Gastroesophageal sphincter (tissue), 3 donors: ENCODE measurements at regions not wholly inside any gene's neighbourhood (a gene's known extent, or its start where the extent isn't known, plus 50 kb on each side); places are given as distances from the start of the nearest gene placed in this dataset.

Source experiments
- CTCF ChIP-seq, 4 experiments: fragments of 200-600 bp in 2 of 4; fragments of 450-650 bp in 2 of 4; sonication (generic) in 1 of 4; IDR thresholded peaks; one replicate each; pipeline ENCODE4 v1.5.1; 2017 to 2019; ENCODE audit warnings: antibody characterized with exemption in 4 of 4, mild to moderate bottlenecking in 2 of 4, moderate library complexity in 2 of 4
- EP300 ChIP-seq: sonication (generic); formaldehyde crosslinking; IDR thresholded peaks from one replicate; pipeline ENCODE4 v1.6.1; 2017; ENCODE audit warnings: antibody characterized with exemption, mild to moderate bottlenecking
- POLR2A ChIP-seq, 2 donors: fragments of 450-650 bp; IDR thresholded peaks; one replicate each; pipeline ENCODE4 v1.6.1; 2017; ENCODE audit warnings: antibody characterized with exemption in 2 of 2, mild to moderate bottlenecking in 2 of 2, moderate library complexity in 1 of 2
- POLR2AphosphoS5 ChIP-seq: sonication (generic); formaldehyde crosslinking; IDR thresholded peaks from one replicate; pipeline ENCODE4 v1.6.1; 2017; ENCODE audit warnings: antibody characterized with exemption

- TF ChIP-seq EP300 (no peak), CTCF (IDR thresholded peaks at IDR 0.05) (no peak), POLR2AphosphoS5 (no peak), POLR2A (IDR thresholded peaks at IDR 0.05) (no peak)
Observed at GRCh38 chr3:86244905-86245304, 746.0 kb downstream of the VGLL3 start.
